Heart left ventricle (tissue), 16 donors: ENCODE measurements at regions not wholly inside any gene's neighbourhood (a gene's known extent, or its start where the extent isn't known, plus 50 kb on each side); places are given as distances from the start of the nearest gene placed in this dataset.

Source experiments
- ATAC-seq, 4 donors: fragments of 200-7000 bp; cut with Tn5 transposase; one replicate each; pipeline ENCODE4 v1.9.1; 2020 to 2022; ENCODE audit warnings: moderate library complexity in 4 of 4, mild to moderate bottlenecking in 3 of 4, moderate number of reproducible peaks in 1 of 4
- DNase-seq, 5 donors: peaks; one replicate each; pipeline ENCODE4 v3.0.0-alpha.2; 2020
- H3K27ac ChIP-seq, 12 donors: fragments of 200-600 bp; sonication (generic) in 4 of 12; one replicate each; pipeline versions ENCODE4 v1.5.0 to v1.8.0; 2016 to 2022; ENCODE audit warnings: mild to moderate bottlenecking in 2 of 12
- H3K27me3 ChIP-seq, 9 donors: fragments of 200-600 bp; sonication (generic) in 2 of 9; one replicate each; pipeline versions ENCODE4 v1.5.1 to v1.8.0; 2016 to 2022; ENCODE audit warnings: mild to moderate bottlenecking in 3 of 9
- H3K36me3 ChIP-seq, 9 donors: fragments of 200-600 bp; sonication (generic) in 2 of 9; one replicate each; pipeline versions ENCODE4 v1.5.0 to v1.8.0; 2018 to 2022; ENCODE audit warnings: mild to moderate bottlenecking in 2 of 9
- H3K4me1 ChIP-seq, 12 donors: fragments of 200-600 bp; sonication (generic) in 4 of 12; one replicate each; pipeline versions ENCODE4 v1.5.0 to v1.8.0; 2016 to 2022; ENCODE audit warnings: mild to moderate bottlenecking in 3 of 12
- H3K4me3 ChIP-seq, 12 donors: fragments of 200-600 bp; sonication (generic) in 4 of 12; one replicate each; pipeline versions ENCODE4 v1.5.0 to v1.8.0; 2017 to 2022; ENCODE audit warnings: mild to moderate bottlenecking in 9 of 12, moderate library complexity in 4 of 12
- H3K9me3 ChIP-seq, 12 donors: fragments of 200-600 bp; sonication (generic) in 4 of 12; one replicate each; pipeline versions ENCODE4 v1.5.0 to v1.8.0; 2016 to 2022; ENCODE audit warnings: mild to moderate bottlenecking in 1 of 12
- CTCF ChIP-seq, 12 donors: fragments of 200-600 bp; sonication (generic) in 4 of 12; IDR thresholded peaks; one replicate each; pipeline versions ENCODE4 v1.5.0 to v1.8.0; 2018 to 2022; ENCODE audit warnings: antibody characterized with exemption in 12 of 12, mild to moderate bottlenecking in 5 of 12
- POLR2A ChIP-seq, 2 donors: fragments of 450-650 bp; IDR thresholded peaks; one replicate each; pipeline ENCODE4 v1.6.1; 2017; ENCODE audit warnings: antibody characterized with exemption in 2 of 2, mild to moderate bottlenecking in 2 of 2, moderate library complexity in 2 of 2
- WGBS, 4 donors: extraction: QIAGEN DNeasy Blood & Tissue Kit in 2 of 4; methylation state at CpG; one replicate each; pipeline versions ENCODE4 v1.1.5 to v1.1.7; 2013 to 2018; 5-methylcytosine and 5-hydroxymethylcytosine counted together
- intact Hi-C, 10 donors: fragments of 100-400 bp; cut with DNase I; formaldehyde crosslinking; loops; one replicate each; pipeline versions ENCODE4 v1.11.1 to v1.14.2; 2022
- donor health status: ischemic (EF 13 %, LVEDD 7.1; RV severe dilation, severe dysfunction).
- donor health status: healthy with polysubstance abuse.
- donor health status: DM: no; HTN: yes; CAD: no.
- donor health status: DM: no; HTN: no; CAD: no.
- donor health status: ischemic (EF 25% LVEDD 6.9; RV normal size, moderate dysfunction).
- donor health status: ischemic (EF 25% LVEDD 5.7; RV mildly dilated, moderate dysfunction).
- donor health status: healthy.
- donor health status: DM: yes; HTN: yes; CAD: no.
- donor health status: ischemic (EF 35%, LVEDD 5.7; RV mildly dilated, moderate dysfunction).
- donor health status: nonischemic (EF 11% LVEDD 7.7; RV severe dilation, severe dysfunction).
- donor health status: DM: yes; HTN: yes; CAD: no.
- donor health status: PGD.
- donor health status: ischemic (EF 29% LVEDD 5.4; RV normal size, mild dysfunction).
- donor health status: nonischemic (EF 23%, LVEDD 6.1; RV moderate dilation, normal function).

DNA sequence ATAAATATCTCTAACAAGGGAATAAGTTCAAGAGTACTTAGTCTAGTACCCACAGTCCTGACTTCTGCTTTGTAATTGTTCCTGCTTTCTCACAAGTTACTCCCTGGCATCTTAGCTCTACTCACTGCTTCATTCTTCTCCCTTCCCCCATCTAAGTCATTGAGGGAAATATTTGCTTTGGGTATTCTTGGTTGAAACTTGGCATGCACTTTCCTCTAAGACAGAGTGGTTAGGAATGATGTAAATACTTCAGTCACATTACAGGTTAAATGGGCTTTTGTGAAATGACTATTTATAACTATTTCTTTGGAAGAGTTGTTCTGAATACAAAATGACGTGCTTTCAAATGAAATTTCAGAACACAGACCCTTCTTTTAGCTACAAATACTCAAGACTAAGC, 67.7 kb upstream of the PLEKHG1 start:
- no peaks in the 10 kb centered on the region for H3K27me3 ChIP-seq
- intact Hi-C loops: no loop called here
- 90 to 94% (median 93%) methylated on average over 1 of the region's 1 CpG for WGBS, 4 donors
- no peaks in the 10 kb centered on the region for H3K9me3 ChIP-seq
- ATAC-seq (no peak), DNase-seq (no peak)
- no peak overlapping the region for H3K4me3 ChIP-seq
- H3K36me3 ChIP-seq: no peaks in the 10 kb centered on the region
- no peak for TF ChIP-seq POLR2A (IDR thresholded peaks at IDR 0.05)
- TF ChIP-seq CTCF (IDR thresholded peaks at IDR 0.05): no peak
- no peak overlapping the region for H3K27ac ChIP-seq
- H3K4me1 ChIP-seq: peaks cover 0 to 19% (median 6%) of the 10 kb centered on the region in 12 donors

DNA sequence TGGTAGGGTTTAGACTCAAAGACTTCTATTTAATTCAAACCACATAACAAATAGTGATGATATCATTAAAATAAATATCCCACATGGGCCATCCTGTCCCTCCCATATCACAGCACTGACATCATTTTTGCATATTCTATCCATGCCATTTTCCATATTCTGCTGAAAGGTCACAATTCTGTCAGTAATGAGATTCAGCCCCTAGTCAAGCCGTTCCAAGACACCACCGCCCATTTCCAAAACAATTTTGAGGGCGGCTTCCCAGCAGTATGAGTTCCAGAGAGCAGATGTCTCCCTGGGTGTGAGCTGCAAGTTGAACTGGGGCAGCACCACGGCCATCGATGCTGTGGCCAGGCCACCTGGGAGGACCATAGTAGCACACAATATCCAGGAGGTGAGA, 65.1 kb upstream of the PLEKHG1 start:
- Histone ChIP-seq H3K36me3 (no peaks in the 10 kb centered on the region), H3K27me3 (no peaks in the 10 kb centered on the region), H3K9me3 (no peaks in the 10 kb centered on the region), H3K27ac (no peak overlapping the region), H3K4me3 (no peak overlapping the region), H3K4me1 (peaks cover 0 to 27% (median 12%) of the 10 kb centered on the region in 12 donors)
- intact Hi-C loops: no loop called here
- DNase-seq (peak in 1 of 5 donors; percentile 30), ATAC-seq (peak in 2 of 4 donors; percentile 18 to 36)
- no peak for TF ChIP-seq CTCF (IDR thresholded peaks at IDR 0.05)
- no peak for TF ChIP-seq POLR2A (IDR thresholded peaks at IDR 0.05)
- 70 to 86% (median 81%) methylated on average over 5 of the region's 5 CpGs for WGBS, 4 donors

DNA sequence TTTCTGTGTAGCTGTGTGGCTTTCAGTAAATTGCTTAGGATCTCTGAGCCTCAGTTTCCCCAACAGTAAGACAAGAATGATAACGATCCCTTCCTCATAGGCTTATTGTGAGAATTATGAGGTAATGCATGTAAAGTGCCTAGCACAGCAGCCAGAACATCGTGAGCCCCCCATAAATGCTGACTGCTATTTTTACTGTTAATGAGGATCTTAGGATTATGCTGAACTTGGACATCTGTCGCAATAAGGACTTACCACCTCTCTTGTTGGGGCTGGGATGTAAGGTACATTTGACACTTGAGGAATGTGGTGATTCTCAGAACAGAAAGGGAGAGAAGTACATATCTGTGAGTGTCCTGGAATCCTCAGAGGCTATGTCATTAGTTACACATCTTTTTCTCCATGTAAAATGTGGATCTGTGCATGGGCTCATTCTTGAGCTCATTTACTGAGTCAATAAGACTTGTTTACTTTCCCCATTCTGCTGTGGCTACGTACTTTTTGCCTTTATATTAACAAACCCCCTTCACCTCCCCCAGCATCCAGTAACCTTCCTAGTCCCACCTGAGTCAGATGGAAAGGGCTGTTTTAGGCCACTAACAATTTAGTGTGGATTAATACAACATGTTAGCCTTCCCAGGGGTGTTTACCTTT, 64.4 kb upstream of the PLEKHG1 start:
- ATAC-seq: no peak
- Histone ChIP-seq H3K27ac (no peak overlapping the region), H3K27me3 (no peaks in the 10 kb centered on the region), H3K9me3 (no peaks in the 10 kb centered on the region), H3K4me3 (no peak overlapping the region), H3K4me1 (peaks cover 0 to 27% (median 12%) of the 10 kb centered on the region in 12 donors), H3K36me3 (no peaks in the 10 kb centered on the region)
- intact Hi-C loops: loop anchor here in 1 of 10 donors (5.0 kb wide), 1 partner anchor 108 kb away; no protein-coding TSS in a partner anchor
- WGBS, 4 donors: 84 to 97% (median 90%) methylated on average over 4 of the region's 4 CpGs
- DNase-seq: no peak
- TF ChIP-seq POLR2A (IDR thresholded peaks at IDR 0.05) (no peak), CTCF (IDR thresholded peaks at IDR 0.05) (no peak)

GRCh38 chr6:150535818-150536220, 63.9 kb upstream of the PLEKHG1 start:
- intact Hi-C loops: loop anchor here in 1 of 10 donors (5.0 kb wide), 1 partner anchor 109 kb away; no protein-coding TSS in a partner anchor
- H3K36me3 ChIP-seq: no peaks in the 10 kb centered on the region
- H3K27me3 ChIP-seq: no peaks in the 10 kb centered on the region
- WGBS, 4 donors: 92 to 100% (median 97%) methylated on average over 1 of the region's 1 CpG
- no peak overlapping the region for H3K27ac ChIP-seq
- TF ChIP-seq POLR2A (IDR thresholded peaks at IDR 0.05): no peak
- no peak for TF ChIP-seq CTCF (IDR thresholded peaks at IDR 0.05)
- ATAC-seq (no peak), DNase-seq (no peak)
- peaks cover 0 to 27% (median 12%) of the 10 kb centered on the region in 12 donors for H3K4me1 ChIP-seq
- no peaks in the 10 kb centered on the region for H3K9me3 ChIP-seq
- no peak overlapping the region for H3K4me3 ChIP-seq
